Stimulated activated effector memory CD8-positive, alpha-beta T cell treated with anti-CD3 and anti-CD28 coated beads, Interleukin-12 subunit alpha, Interleukin-12 subunit beta, amount 100 ng/mL, for 72 hours (primary cell): ENCODE measurements at regions not wholly inside any gene's neighbourhood (a gene's known extent, or its start where the extent isn't known, plus 50 kb on each side); places are given as distances from the start of the nearest gene placed in this dataset.

Source experiments
- ATAC-seq: fragments of 150-1000 bp; cut with Tn5 transposase; 2 replicates; pipeline ENCODE4 v1.10.0; 2021
- DNase-seq, 2 donors: peaks; one replicate each; pipeline ENCODE4 v3.0.0; 2021 to 2022; ENCODE audit warnings: low spot score in 2 of 2
- H3K27ac Mint-ChIP-seq: one replicate; pipeline ENCODE4 v1.8.0; 2022; ENCODE audit warnings: mild to moderate bottlenecking, mixed read lengths
- H3K36me3 Mint-ChIP-seq: one replicate; pipeline ENCODE4 v1.8.0; 2022; ENCODE audit warnings: mild to moderate bottlenecking, mixed read lengths
- H3K4me1 Mint-ChIP-seq: one replicate; pipeline ENCODE4 v1.8.0; 2022; ENCODE audit warnings: mixed read lengths
- H3K4me3 Mint-ChIP-seq: one replicate; pipeline ENCODE4 v1.8.0; 2022; ENCODE audit warnings: mild to moderate bottlenecking, mixed read lengths
- H3K9me3 Mint-ChIP-seq: one replicate; pipeline ENCODE4 v1.8.0; 2022; ENCODE audit warnings: mixed read lengths

DNA sequence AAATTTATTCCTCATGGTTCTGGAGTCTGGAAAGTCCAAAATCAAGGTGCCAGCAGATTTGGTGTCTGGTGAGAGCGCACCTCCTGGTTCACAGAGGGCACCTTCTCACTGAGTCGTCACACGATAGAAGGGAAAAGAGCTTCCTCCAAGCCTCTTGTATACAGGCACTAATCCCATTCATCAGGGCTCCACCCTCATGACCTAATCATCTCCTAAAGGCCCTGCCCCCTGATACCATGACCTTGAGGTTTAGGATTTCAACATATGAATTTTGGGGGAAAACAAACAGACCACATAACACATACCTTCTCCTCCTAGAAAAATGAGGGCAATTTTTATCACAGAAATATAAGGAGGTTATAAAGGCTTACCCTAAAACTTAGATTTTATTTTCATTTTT lies 88.0 kb upstream of the NFIA start:
- Mint-ChIP-seq H3K36me3 (no peaks in the 10 kb centered on the region), H3K9me3 (no peaks in the 10 kb centered on the region), H3K4me3 (no peak overlapping the region), H3K4me1 (peaks cover 7% of the 10 kb centered on the region), H3K27ac (no peak overlapping the region)
- ATAC-seq, result no peak
- no peak for DNase-seq

GRCh38 chr1:60992165-60992564 lies 90.2 kb upstream of the NFIA start:
- ATAC-seq (no peak), DNase-seq (no peak)
- peaks cover 7% of the 10 kb centered on the region for H3K4me1 Mint-ChIP-seq
- H3K9me3 Mint-ChIP-seq, result no peaks in the 10 kb centered on the region
- H3K4me3 Mint-ChIP-seq, result no peak overlapping the region
- no peaks in the 10 kb centered on the region for H3K36me3 Mint-ChIP-seq
- no peak overlapping the region for H3K27ac Mint-ChIP-seq

GRCh38 chr1:60990714-60991090 lies 91.7 kb upstream of the NFIA start:
- H3K9me3 Mint-ChIP-seq, result no peaks in the 10 kb centered on the region
- DNase-seq (no peak), ATAC-seq (no peak)
- H3K4me1 Mint-ChIP-seq, result peaks cover 7% of the 10 kb centered on the region
- H3K4me3 Mint-ChIP-seq, result no peak overlapping the region
- H3K27ac Mint-ChIP-seq, result no peak overlapping the region
- no peaks in the 10 kb centered on the region for H3K36me3 Mint-ChIP-seq

- no peak overlapping the region for H3K27ac Mint-ChIP-seq
- peaks cover 7% of the 10 kb centered on the region for H3K4me1 Mint-ChIP-seq
- no peak for ATAC-seq
- H3K36me3 Mint-ChIP-seq, result no peaks in the 10 kb centered on the region
- DNase-seq, result no peak
- no peaks in the 10 kb centered on the region for H3K9me3 Mint-ChIP-seq
- no peak overlapping the region for H3K4me3 Mint-ChIP-seq
These were observed 92.3 kb upstream of the NFIA start for GRCh38 chr1:60989749-60990713.

GRCh38 chr1:60988891-60989290 lies 93.5 kb upstream of the NFIA start:
- Mint-ChIP-seq H3K4me1 (peaks cover 13% of the 10 kb centered on the region), H3K27ac (no peak overlapping the region), H3K4me3 (no peak overlapping the region), H3K9me3 (no peaks in the 10 kb centered on the region), H3K36me3 (no peaks in the 10 kb centered on the region)
- no peak for DNase-seq
- no peak for ATAC-seq

DNA sequence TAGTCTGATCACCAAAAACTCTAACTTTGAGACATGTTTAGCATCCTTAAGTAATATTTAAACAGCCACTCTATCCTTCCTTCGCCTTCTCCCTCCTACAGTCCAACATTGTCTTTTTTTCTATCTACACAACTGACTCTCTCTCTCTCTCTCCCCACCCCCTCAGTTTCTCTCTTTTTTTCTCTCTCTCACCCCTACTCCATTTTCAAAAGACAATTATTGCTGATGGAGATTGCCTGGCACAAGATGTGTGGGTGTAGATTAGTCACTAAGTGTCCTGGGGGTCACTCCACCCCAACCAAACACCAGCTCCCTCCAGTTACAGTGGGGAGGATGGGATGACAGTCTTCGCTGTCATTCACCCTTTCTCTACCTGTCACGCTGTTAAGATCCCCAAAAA lies 94.5 kb upstream of the NFIA start:
- no peak overlapping the region for H3K27ac Mint-ChIP-seq
- no peaks in the 10 kb centered on the region for H3K9me3 Mint-ChIP-seq
- peaks cover 17% of the 10 kb centered on the region for H3K4me1 Mint-ChIP-seq
- no peaks in the 10 kb centered on the region for H3K36me3 Mint-ChIP-seq
- no peak overlapping the region for H3K4me3 Mint-ChIP-seq
- no peak for DNase-seq
- ATAC-seq, result no peak

GRCh38 chr1:60984062-60984799 lies 98.1 kb upstream of the NFIA start:
- DNase-seq (peak in 1 of 2 donors; percentile 53), ATAC-seq (peak; percentile 83)
- no peak overlapping the region for H3K4me3 Mint-ChIP-seq
- no peaks in the 10 kb centered on the region for H3K9me3 Mint-ChIP-seq
- H3K36me3 Mint-ChIP-seq, result no peaks in the 10 kb centered on the region
- peak overlapping the region; percentile 21 for H3K27ac Mint-ChIP-seq
- H3K4me1 Mint-ChIP-seq, result peaks cover 10% of the 10 kb centered on the region

DNA sequence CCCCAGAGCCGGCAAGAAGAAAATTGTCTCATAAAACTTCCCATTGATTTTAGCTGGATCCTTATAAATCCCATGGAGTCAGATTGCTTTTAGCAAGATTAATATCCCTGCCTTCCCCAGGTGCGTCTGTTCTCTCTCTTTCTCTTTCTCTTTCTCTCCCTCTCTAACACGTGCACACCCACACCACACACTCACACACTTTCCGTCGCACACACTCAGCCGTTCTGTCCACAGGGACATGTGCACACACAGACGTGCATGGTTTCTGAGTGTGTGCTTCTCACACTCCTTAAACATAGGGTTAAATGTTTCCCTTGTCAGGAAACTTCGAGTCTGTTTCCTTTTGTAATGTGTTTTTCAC lies 98.7 kb upstream of the NFIA start:
- DNase-seq (no peak), ATAC-seq (no peak)
- H3K27ac Mint-ChIP-seq, result peak overlapping the region; percentile 21
- peaks cover 15% of the 10 kb centered on the region for H3K4me1 Mint-ChIP-seq
- H3K4me3 Mint-ChIP-seq, result no peak overlapping the region
- no peaks in the 10 kb centered on the region for H3K9me3 Mint-ChIP-seq
- no peaks in the 10 kb centered on the region for H3K36me3 Mint-ChIP-seq

DNA sequence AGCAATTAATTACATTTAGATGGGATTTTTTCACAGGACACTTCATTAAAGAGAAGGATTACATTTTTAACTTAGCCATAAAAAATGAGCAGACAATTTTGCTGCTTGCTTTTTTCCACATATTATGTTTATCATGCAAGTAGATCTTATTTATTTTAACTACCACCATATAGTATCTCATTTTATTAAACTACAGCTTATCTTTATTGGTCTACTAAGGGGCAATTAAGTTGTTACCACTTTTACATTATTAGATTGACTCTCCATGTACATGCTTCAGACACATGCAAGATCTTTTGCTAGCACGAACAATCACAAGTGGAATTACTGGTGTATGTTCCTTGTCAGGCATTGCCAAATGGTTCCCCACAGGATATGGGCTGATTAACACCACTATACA lies 99.8 kb upstream of the NFIA start:
- H3K27ac Mint-ChIP-seq, result no peak overlapping the region
- no peaks in the 10 kb centered on the region for H3K9me3 Mint-ChIP-seq
- H3K4me3 Mint-ChIP-seq, result no peak overlapping the region
- DNase-seq (no peak), ATAC-seq (no peak)
- H3K4me1 Mint-ChIP-seq, result peaks cover 22% of the 10 kb centered on the region
- no peaks in the 10 kb centered on the region for H3K36me3 Mint-ChIP-seq

GRCh38 chr1:60981357-60981756 lies 101.0 kb upstream of the NFIA start:
- ATAC-seq, result no peak
- Mint-ChIP-seq H3K4me3 (no peak overlapping the region), H3K4me1 (peaks cover 22% of the 10 kb centered on the region), H3K36me3 (no peaks in the 10 kb centered on the region), H3K9me3 (no peaks in the 10 kb centered on the region), H3K27ac (no peak overlapping the region)
- no peak for DNase-seq

- peak; percentile 86 for ATAC-seq
- Mint-ChIP-seq H3K4me1 (peaks cover 13% of the 10 kb centered on the region), H3K4me3 (no peak overlapping the region), H3K27ac (no peak overlapping the region), H3K36me3 (no peaks in the 10 kb centered on the region), H3K9me3 (no peaks in the 10 kb centered on the region)
- DNase-seq, result peak in 1 of 2 donors; percentile 60
These were observed 103.7 kb upstream of the NFIA start for GRCh38 chr1:60978421-60979357.

GRCh38 chr1:60977661-60978060 lies 104.7 kb upstream of the NFIA start:
- no peak overlapping the region for H3K4me3 Mint-ChIP-seq
- ATAC-seq, result no peak
- DNase-seq, result no peak
- peaks cover 11% of the 10 kb centered on the region for H3K4me1 Mint-ChIP-seq
- no peak overlapping the region for H3K27ac Mint-ChIP-seq
- H3K36me3 Mint-ChIP-seq, result no peaks in the 10 kb centered on the region
- no peaks in the 10 kb centered on the region for H3K9me3 Mint-ChIP-seq

GRCh38 chr1:60974524-60975372 lies 107.6 kb upstream of the NFIA start:
- no peak overlapping the region for H3K4me3 Mint-ChIP-seq
- ATAC-seq, result no peak
- no peaks in the 10 kb centered on the region for H3K9me3 Mint-ChIP-seq
- no peak overlapping the region for H3K27ac Mint-ChIP-seq
- no peak for DNase-seq
- H3K36me3 Mint-ChIP-seq, result no peaks in the 10 kb centered on the region
- peaks cover 11% of the 10 kb centered on the region for H3K4me1 Mint-ChIP-seq

DNA sequence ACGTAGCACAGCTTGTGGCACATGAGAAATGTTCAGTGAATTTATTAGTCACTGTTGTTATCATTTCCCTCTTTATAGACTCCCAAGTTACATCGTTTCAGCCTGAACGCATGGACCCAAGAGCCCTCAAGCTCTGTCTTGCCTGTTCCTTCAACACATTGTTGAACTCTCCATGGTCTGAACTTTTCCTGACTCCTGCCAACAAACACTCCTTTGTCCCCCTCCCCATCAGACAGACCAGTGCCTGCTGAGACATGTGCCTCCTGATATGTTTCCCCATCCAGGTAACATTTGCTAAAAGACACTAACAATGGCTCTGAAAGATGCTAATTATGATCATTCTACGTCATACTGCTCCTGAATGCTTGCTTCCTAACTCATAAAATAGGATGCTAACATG lies 108.7 kb upstream of the NFIA start:
- Mint-ChIP-seq H3K36me3 (no peaks in the 10 kb centered on the region), H3K4me1 (peaks cover 7% of the 10 kb centered on the region), H3K9me3 (no peaks in the 10 kb centered on the region), H3K4me3 (no peak overlapping the region), H3K27ac (no peak overlapping the region)
- DNase-seq, result no peak
- ATAC-seq, result no peak
